Heart right ventricle (tissue), 16 donors: ENCODE measurements at regions not wholly inside any gene's neighbourhood (a gene's known extent, or its start where the extent isn't known, plus 50 kb on each side); places are given as distances from the start of the nearest gene placed in this dataset.

Experiments
- ATAC-seq, 8 donors: fragments of 200-7000 bp; cut with Tn5 transposase; one replicate each; pipeline ENCODE4 v1.9.1; 2020; ENCODE audit warnings: mild to moderate bottlenecking in 8 of 8, moderate library complexity in 8 of 8, moderate number of reproducible peaks in 1 of 8
- DNase-seq, 2 donors: peaks; one replicate each; pipeline ENCODE4 v3.0.0-alpha.2; 2020
- H3K27ac ChIP-seq, 10 donors: fragments of 200-600 bp; sonication (generic) in 2 of 10; one replicate each; pipeline versions ENCODE4 v1.5.0 to v1.8.0; 2020 to 2022; ENCODE audit warnings: mild to moderate bottlenecking in 3 of 10
- H3K27me3 ChIP-seq, 7 donors: fragments of 200-600 bp; one replicate each; pipeline ENCODE4 v1.8.0; 2021 to 2022; ENCODE audit warnings: mild to moderate bottlenecking in 2 of 7
- H3K36me3 ChIP-seq, 9 donors: fragments of 200-600 bp; sonication (generic) in 1 of 9; one replicate each; pipeline versions ENCODE4 v1.5.0 to v1.8.0; 2020 to 2022; ENCODE audit warnings: mild to moderate bottlenecking in 2 of 9
- H3K4me1 ChIP-seq, 9 donors: fragments of 200-600 bp; sonication (generic) in 1 of 9; one replicate each; pipeline versions ENCODE4 v1.5.0 to v1.8.0; 2020 to 2022; ENCODE audit warnings: mild to moderate bottlenecking in 4 of 9
- H3K4me3 ChIP-seq, 10 donors: fragments of 200-600 bp; sonication (generic) in 2 of 10; one replicate each; pipeline versions ENCODE4 v1.5.0 to v1.8.0; 2020 to 2022; ENCODE audit warnings: mild to moderate bottlenecking in 7 of 10, moderate library complexity in 2 of 10
- H3K9me3 ChIP-seq, 11 donors: fragments of 200-600 bp in 10 of 11; sonication (generic) in 2 of 11; one replicate each; pipeline versions ENCODE4 v1.5.0 to v1.8.0; 2013 to 2022; ENCODE audit warnings: mild to moderate bottlenecking in 2 of 11, control low read depth in 1 of 11, moderate library complexity in 1 of 11
- CTCF ChIP-seq, 9 donors: fragments of 200-600 bp; sonication (generic) in 2 of 9; IDR thresholded peaks; one replicate each; pipeline versions ENCODE4 v1.5.0 to v1.8.0; 2021 to 2022; ENCODE audit warnings: antibody characterized with exemption in 9 of 9, mild to moderate bottlenecking in 5 of 9, moderate library complexity in 1 of 9
- WGBS, 2 donors: extraction: QIAGEN DNeasy Blood & Tissue Kit; methylation state at CpG; one replicate each; pipeline ENCODE4 v1.1.7; 2013; ENCODE audit warnings: inconsistent platforms in 1 of 2; 5-methylcytosine and 5-hydroxymethylcytosine counted together
- intact Hi-C, 10 donors: fragments of 100-400 bp; cut with DNase I; formaldehyde crosslinking; loops; one replicate each; pipeline versions ENCODE4 v1.11.1 to v1.14.2; 2022
- donor health status: Arrhythmogenic right ventricular cardiomyopathy.
- donor health status: ischemic (EF 13 %, LVEDD 7.1; RV severe dilation, severe dysfunction).
- donor health status: healthy with polysubstance abuse.
- donor health status: DM: no; HTN: yes; CAD: no.
- donor health status: DM: no; HTN: no; CAD: no.
- donor health status: ischemic (EF 25% LVEDD 6.9; RV normal size, moderate dysfunction).
- donor health status: ischemic (EF 25% LVEDD 5.7; RV mildly dilated, moderate dysfunction).
- donor health status: healthy.
- donor health status: DM: yes; HTN: yes; CAD: no.
- donor health status: Ischemic cardiomyopathy.
- donor health status: ischemic (EF 35%, LVEDD 5.7; RV mildly dilated, moderate dysfunction).
- donor health status: nonischemic (EF 11% LVEDD 7.7; RV severe dilation, severe dysfunction).
- donor health status: DM: yes; HTN: yes; CAD: no.
- donor health status: PGD.
- donor health status: ischemic (EF 29% LVEDD 5.4; RV normal size, mild dysfunction).
- donor health status: nonischemic (EF 23%, LVEDD 6.1; RV moderate dilation, normal function).

- Histone ChIP-seq H3K27me3 (no peaks in the 10 kb centered on the region), H3K4me3 (no peak overlapping the region), H3K27ac (no peak overlapping the region), H3K4me1 (peaks cover 0 to 23% (median 5%) of the 10 kb centered on the region in 9 donors), H3K36me3 (no peaks in the 10 kb centered on the region), H3K9me3 (peaks cover 0 to 11% (median 0%) of the 10 kb centered on the region in 11 donors)
- TF ChIP-seq CTCF (IDR thresholded peaks at IDR 0.05) = no peak
- ATAC-seq (no peak), DNase-seq (no peak)
- intact Hi-C loops = loop anchor here in 4 of 10 donors (5.0 to 10.0 kb wide), 3 partner anchors 385 to 395 kb away; partner anchors contain the start of gene PRICKLE1 (in 3 of the 4)
Observed at GRCh38 chr12:42979746-42980145, 390.2 kb upstream of the PRICKLE1 start.

- DNase-seq = no peak
- H3K4me1 ChIP-seq = peaks cover 0 to 23% (median 5%) of the 10 kb centered on the region in 9 donors
- H3K36me3 ChIP-seq = no peaks in the 10 kb centered on the region
- peaks cover 0 to 11% (median 0%) of the 10 kb centered on the region in 11 donors for H3K9me3 ChIP-seq
- intact Hi-C loops = loop anchor here in 4 of 10 donors (5.0 to 10.0 kb wide), 3 partner anchors 384 to 394 kb away; partner anchors contain the start of gene PRICKLE1 (in 3 of the 4)
- no peak overlapping the region for H3K27ac ChIP-seq
- H3K27me3 ChIP-seq = no peaks in the 10 kb centered on the region
- no peak for TF ChIP-seq CTCF (IDR thresholded peaks at IDR 0.05)
- ATAC-seq = no peak
- WGBS, 2 donors = 88 to 92% methylated on average over 1 of the region's 1 CpG
- no peak overlapping the region for H3K4me3 ChIP-seq
Observed at GRCh38 chr12:42978708-42979107, 389.2 kb upstream of the PRICKLE1 start.

- Histone ChIP-seq H3K27me3 (no peaks in the 10 kb centered on the region), H3K4me1 (peaks cover 0 to 23% (median 5%) of the 10 kb centered on the region in 9 donors), H3K36me3 (no peaks in the 10 kb centered on the region), H3K4me3 (no peak overlapping the region), H3K9me3 (peaks cover 0 to 11% (median 0%) of the 10 kb centered on the region in 11 donors), H3K27ac (peak overlapping the region in 2 of 10 donors; percentile 69 to 84)
- 54 to 92% methylated on average over 1 of the region's 1 CpG for WGBS, 2 donors
- ATAC-seq = no peak
- intact Hi-C loops = loop anchor here in 4 of 10 donors (5.0 to 10.0 kb wide), 3 partner anchors 383 to 393 kb away; partner anchors contain the start of gene PRICKLE1 (in 3 of the 4)
- no peak for DNase-seq
- no peak for TF ChIP-seq CTCF (IDR thresholded peaks at IDR 0.05)
Observed at GRCh38 chr12:42977451-42978230, 388.1 kb upstream of the PRICKLE1 start.

GRCh38 chr12:42976620-42977019, 387.1 kb upstream of the PRICKLE1 start:
- no peaks in the 10 kb centered on the region for H3K36me3 ChIP-seq
- peaks cover 0 to 14% (median 0%) of the 10 kb centered on the region in 11 donors for H3K9me3 ChIP-seq
- TF ChIP-seq CTCF (IDR thresholded peaks at IDR 0.05) = no peak
- DNase-seq (no peak), ATAC-seq (peak in 6 of 8 donors; percentile 46 to 83 (median 70))
- H3K27me3 ChIP-seq = no peaks in the 10 kb centered on the region
- no peak overlapping the region for H3K4me3 ChIP-seq
- peak overlapping the region in 5 of 10 donors; percentile 62 to 84 (median 68) for H3K27ac ChIP-seq
- intact Hi-C loops = loop anchor here in 4 of 10 donors (5.0 to 10.0 kb wide), 3 partner anchors 382 to 392 kb away; partner anchors contain the start of gene PRICKLE1 (in 3 of the 4)
- peaks cover 0 to 22% (median 5%) of the 10 kb centered on the region in 9 donors for H3K4me1 ChIP-seq
